ENCODE measurements at regions not wholly inside any gene's neighbourhood (a gene's known extent, or its start where the extent isn't known, plus 50 kb on each side); places are given as distances from the start of the nearest gene placed in this dataset.

GRCh38 chr3:23046536-23046935 is 156.6 kb upstream of the UBE2E2 start:
- Mint-ChIP-seq H3K4me3 (no peak overlapping the region), H3K36me3 (peaks cover 19 to 24% of the 10 kb centered on the region in 2 donors), H3K4me1 (no peaks in the 10 kb centered on the region), H3K27ac (no peak overlapping the region), H3K27me3 (no peaks in the 10 kb centered on the region), H3K9me3 (peaks cover 9 to 40% (median 21%) of the 10 kb centered on the region in 7 donors)
- ATAC-seq (ENCODE audit: low read depth in 2 of 2) (no peak), DNase-seq (no peak)

- no peak for ATAC-seq (ENCODE audit: low read depth in 2 of 2)
Observed at GRCh38 chr3:23051240-23052140, 151.6 kb upstream of the UBE2E2 start.

GRCh38 chr3:23052208-23052607 is 150.9 kb upstream of the UBE2E2 start:
- Mint-ChIP-seq H3K9me3 (peaks cover 3 to 18% (median 8%) of the 10 kb centered on the region in 7 donors), H3K36me3 (peaks cover 3 to 5% of the 10 kb centered on the region in 2 donors), H3K4me3 (no peak overlapping the region), H3K4me1 (peaks cover 4 to 12% (median 10%) of the 10 kb centered on the region in 3 donors), H3K27me3 (no peaks in the 10 kb centered on the region), H3K27ac (peak overlapping the region in 2 of 6 donors; percentile 54 to 61)
- ATAC-seq (ENCODE audit: low read depth in 2 of 2) = no peak
- DNase-seq = no peak

More at GRCh38 chr3:23051240-23052140, 151.6 kb upstream of the UBE2E2 start:
- H3K4me3 Mint-ChIP-seq = no peak overlapping the region
- H3K4me1 Mint-ChIP-seq = peaks cover 4 to 12% (median 10%) of the 10 kb centered on the region in 3 donors
- DNase-seq = no peak
- peaks cover 10 to 12% of the 10 kb centered on the region in 2 donors for H3K36me3 Mint-ChIP-seq
- H3K9me3 Mint-ChIP-seq = peaks cover 7 to 25% (median 13%) of the 10 kb centered on the region in 7 donors
- peak overlapping the region in 1 of 6 donors; percentile 86 for H3K27ac Mint-ChIP-seq
- no peaks in the 10 kb centered on the region for H3K27me3 Mint-ChIP-seq

GRCh38 chr3:23052620-23053019 is 150.5 kb upstream of the UBE2E2 start:
- peak overlapping the region in 3 of 6 donors; percentile 12 to 61 (median 54) for H3K27ac Mint-ChIP-seq
- H3K9me3 Mint-ChIP-seq = peaks cover 0 to 14% (median 5%) of the 10 kb centered on the region in 7 donors
- H3K4me1 Mint-ChIP-seq = peaks cover 4 to 12% (median 10%) of the 10 kb centered on the region in 3 donors
- peaks cover 0 to under 1% of the 10 kb centered on the region in 2 donors for H3K36me3 Mint-ChIP-seq
- no peaks in the 10 kb centered on the region for H3K27me3 Mint-ChIP-seq
- no peak for ATAC-seq (ENCODE audit: low read depth in 2 of 2)
- H3K4me3 Mint-ChIP-seq = no peak overlapping the region
- no peak for DNase-seq

- ATAC-seq (ENCODE audit: low read depth in 2 of 2) = no peak
- no peak for DNase-seq
- Mint-ChIP-seq H3K27ac (no peak overlapping the region), H3K4me3 (no peak overlapping the region), H3K36me3 (no peaks in the 10 kb centered on the region), H3K4me1 (peaks cover 4 to 12% (median 10%) of the 10 kb centered on the region in 3 donors), H3K27me3 (no peaks in the 10 kb centered on the region), H3K9me3 (peaks cover 0 to 9% (median 0%) of the 10 kb centered on the region in 7 donors)
Observed at GRCh38 chr3:23055733-23056376, 147.3 kb upstream of the UBE2E2 start.

- Mint-ChIP-seq H3K9me3 (peaks cover 4 to 15% (median 5%) of the 10 kb centered on the region in 7 donors), H3K4me1 (peaks cover 6 to 14% (median 13%) of the 10 kb centered on the region in 3 donors), H3K27me3 (no peaks in the 10 kb centered on the region), H3K36me3 (no peaks in the 10 kb centered on the region), H3K4me3 (no peak overlapping the region), H3K27ac (no peak overlapping the region)
- ATAC-seq (ENCODE audit: low read depth in 2 of 2) (no peak), DNase-seq (no peak)
Observed at GRCh38 chr3:23062582-23062981, 140.5 kb upstream of the UBE2E2 start.

GRCh38 chr3:23062982-23063381 is 140.1 kb upstream of the UBE2E2 start:
- ATAC-seq (ENCODE audit: low read depth in 2 of 2) = no peak
- Mint-ChIP-seq H3K9me3 (peaks cover 4 to 15% (median 5%) of the 10 kb centered on the region in 7 donors), H3K4me3 (peak overlapping the region in 1 of 8 donors; percentile 22), H3K4me1 (peaks cover 10 to 18% (median 15%) of the 10 kb centered on the region in 3 donors), H3K27me3 (no peaks in the 10 kb centered on the region), H3K27ac (no peak overlapping the region), H3K36me3 (no peaks in the 10 kb centered on the region)
- no peak for DNase-seq

- peaks cover 0 to 8% of the 10 kb centered on the region in 2 donors for H3K36me3 Mint-ChIP-seq
- H3K4me3 Mint-ChIP-seq = peak overlapping the region in 1 of 8 donors; percentile 29
Observed at GRCh38 chr3:23067116-23067515, 136.0 kb upstream of the UBE2E2 start.

GRCh38 chr3:23068016-23068728 is 135.0 kb upstream of the UBE2E2 start:
- peaks cover 44 to 56% (median 50%) of the 10 kb centered on the region in 3 donors for H3K4me1 Mint-ChIP-seq
- H3K27ac Mint-ChIP-seq = peak overlapping the region in 2 of 6 donors; percentile 71 to 73
- peaks cover 5 to 12% (median 8%) of the 10 kb centered on the region in 7 donors for H3K9me3 Mint-ChIP-seq
- no peak for ATAC-seq (ENCODE audit: low read depth in 2 of 2)
- no peak for DNase-seq
- peaks cover 0 to 8% of the 10 kb centered on the region in 2 donors for H3K36me3 Mint-ChIP-seq
- H3K27me3 Mint-ChIP-seq = no peaks in the 10 kb centered on the region
- H3K4me3 Mint-ChIP-seq = peak overlapping the region in 2 of 8 donors; percentile 5 to 6

More at GRCh38 chr3:23067116-23067515, 136.0 kb upstream of the UBE2E2 start:
- Mint-ChIP-seq H3K9me3 (peaks cover 5 to 12% (median 8%) of the 10 kb centered on the region in 7 donors), H3K27me3 (no peaks in the 10 kb centered on the region), H3K27ac (peak overlapping the region in 3 of 6 donors; percentile 9 to 28 (median 12)), H3K4me1 (peaks cover 40 to 48% (median 43%) of the 10 kb centered on the region in 3 donors)
- ATAC-seq (ENCODE audit: low read depth in 2 of 2) (no peak), DNase-seq (no peak)

GRCh38 chr3:23071296-23071695 is 131.8 kb upstream of the UBE2E2 start:
- peak overlapping the region; percentile 53 to 96 (median 82) for H3K27ac Mint-ChIP-seq
- ATAC-seq (ENCODE audit: low read depth in 2 of 2) (peak; percentile 1 to 9), DNase-seq (peak; percentile 6)
- H3K9me3 Mint-ChIP-seq = peaks cover 5 to 12% (median 8%) of the 10 kb centered on the region in 7 donors
- H3K4me3 Mint-ChIP-seq = peak overlapping the region in 5 of 8 donors; percentile 4 to 87 (median 57)
- H3K4me1 Mint-ChIP-seq = peaks cover 44 to 64% (median 60%) of the 10 kb centered on the region in 3 donors
- no peaks in the 10 kb centered on the region for H3K27me3 Mint-ChIP-seq
- H3K36me3 Mint-ChIP-seq = peaks cover 0 to 8% of the 10 kb centered on the region in 2 donors

GRCh38 chr3:23071758-23072157 is 131.4 kb upstream of the UBE2E2 start:
- peak; percentile 81 for DNase-seq

GRCh38 chr3:23072693-23073092 is 130.4 kb upstream of the UBE2E2 start:
- no peak for ATAC-seq (ENCODE audit: low read depth in 2 of 2)
- Mint-ChIP-seq H3K36me3 (peaks cover 0 to 8% of the 10 kb centered on the region in 2 donors), H3K4me1 (peaks cover 36 to 59% (median 57%) of the 10 kb centered on the region in 3 donors), H3K4me3 (peak overlapping the region; percentile 6 to 87 (median 66)), H3K27me3 (no peaks in the 10 kb centered on the region), H3K27ac (peak overlapping the region in 5 of 6 donors; percentile 53 to 96 (median 87)), H3K9me3 (peaks cover 1 to 8% (median 4%) of the 10 kb centered on the region in 7 donors)
- no peak for DNase-seq

More at GRCh38 chr3:23071758-23072157, 131.4 kb upstream of the UBE2E2 start:
- Mint-ChIP-seq H3K36me3 (peaks cover 0 to 8% of the 10 kb centered on the region in 2 donors), H3K27ac (peak overlapping the region; percentile 53 to 96 (median 82)), H3K4me1 (peaks cover 44 to 64% (median 60%) of the 10 kb centered on the region in 3 donors), H3K27me3 (no peaks in the 10 kb centered on the region), H3K4me3 (peak overlapping the region; percentile 3 to 87 (median 66)), H3K9me3 (peaks cover 5 to 9% (median 8%) of the 10 kb centered on the region in 7 donors)
- ATAC-seq (ENCODE audit: low read depth in 2 of 2) = peak; percentile 98
